AG09319 (cell line): ENCODE measurements at regions not wholly inside any gene's neighbourhood (a gene's known extent, or its start where the extent isn't known, plus 50 kb on each side); places are given as distances from the start of the nearest gene placed in this dataset.

ENCODE experiments used
- DNase-seq: peaks from one replicate; pipeline ENCODE4 v3.0.0-alpha.2; 2010; ENCODE audit warnings: low read depth; ENCODE audit errors: extremely low read depth
- TF ChIP-seq, protein P1 (sequence below): IDR thresholded peaks from 2 replicates; pipeline ENCODE4 v1.5.1; 2011; ENCODE audit warnings: low read depth, mild to moderate bottlenecking, inconsistent platforms, low read length, moderate library complexity

DNA sequence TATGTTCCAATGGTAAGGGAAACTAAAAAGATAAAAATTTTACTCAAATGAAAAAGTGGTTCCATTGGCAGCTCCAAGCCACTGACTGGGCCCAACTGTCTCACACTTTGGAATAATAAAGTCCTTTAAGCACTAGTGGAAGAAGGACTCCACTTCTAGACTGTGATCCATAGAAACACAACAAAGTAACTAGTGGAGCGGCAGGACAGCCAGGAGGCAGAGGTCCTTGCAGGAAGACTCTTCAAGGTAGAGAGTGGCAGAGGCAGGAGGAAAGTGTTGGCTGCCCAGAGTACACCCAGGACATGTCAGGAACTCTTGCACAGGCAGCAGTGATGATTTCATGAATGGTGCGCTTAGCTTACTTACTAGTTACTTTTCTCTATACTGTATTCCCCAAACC, 65.0 kb upstream of the CCN6 start:
- TF ChIP-seq, protein P1, sequence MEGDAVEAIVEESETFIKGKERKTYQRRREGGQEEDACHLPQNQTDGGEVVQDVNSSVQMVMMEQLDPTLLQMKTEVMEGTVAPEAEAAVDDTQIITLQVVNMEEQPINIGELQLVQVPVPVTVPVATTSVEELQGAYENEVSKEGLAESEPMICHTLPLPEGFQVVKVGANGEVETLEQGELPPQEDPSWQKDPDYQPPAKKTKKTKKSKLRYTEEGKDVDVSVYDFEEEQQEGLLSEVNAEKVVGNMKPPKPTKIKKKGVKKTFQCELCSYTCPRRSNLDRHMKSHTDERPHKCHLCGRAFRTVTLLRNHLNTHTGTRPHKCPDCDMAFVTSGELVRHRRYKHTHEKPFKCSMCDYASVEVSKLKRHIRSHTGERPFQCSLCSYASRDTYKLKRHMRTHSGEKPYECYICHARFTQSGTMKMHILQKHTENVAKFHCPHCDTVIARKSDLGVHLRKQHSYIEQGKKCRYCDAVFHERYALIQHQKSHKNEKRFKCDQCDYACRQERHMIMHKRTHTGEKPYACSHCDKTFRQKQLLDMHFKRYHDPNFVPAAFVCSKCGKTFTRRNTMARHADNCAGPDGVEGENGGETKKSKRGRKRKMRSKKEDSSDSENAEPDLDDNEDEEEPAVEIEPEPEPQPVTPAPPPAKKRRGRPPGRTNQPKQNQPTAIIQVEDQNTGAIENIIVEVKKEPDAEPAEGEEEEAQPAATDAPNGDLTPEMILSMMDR: no peak
- DNase-seq: no peak

DNA sequence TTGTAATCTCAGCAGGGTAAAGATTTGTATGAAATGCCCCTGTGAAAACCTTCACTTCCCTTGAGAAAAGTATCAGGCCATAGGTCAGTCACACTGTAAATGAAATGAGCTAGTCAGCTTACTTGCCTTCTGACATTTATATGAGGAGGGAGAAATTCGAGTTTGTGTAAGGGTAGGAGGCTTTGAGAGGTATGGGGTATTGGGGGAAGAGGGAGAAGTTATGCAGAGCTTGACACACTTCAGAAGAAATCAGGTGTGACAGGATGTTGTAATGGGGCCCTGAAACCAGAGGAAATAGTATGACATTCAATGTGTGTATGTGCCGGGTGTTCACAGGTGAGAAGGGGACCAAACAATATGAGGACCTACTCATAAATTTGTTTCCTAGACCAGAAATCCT, 64.2 kb upstream of the CCN6 start:
- DNase-seq: no peak
- TF ChIP-seq, protein P1: no peak

DNA sequence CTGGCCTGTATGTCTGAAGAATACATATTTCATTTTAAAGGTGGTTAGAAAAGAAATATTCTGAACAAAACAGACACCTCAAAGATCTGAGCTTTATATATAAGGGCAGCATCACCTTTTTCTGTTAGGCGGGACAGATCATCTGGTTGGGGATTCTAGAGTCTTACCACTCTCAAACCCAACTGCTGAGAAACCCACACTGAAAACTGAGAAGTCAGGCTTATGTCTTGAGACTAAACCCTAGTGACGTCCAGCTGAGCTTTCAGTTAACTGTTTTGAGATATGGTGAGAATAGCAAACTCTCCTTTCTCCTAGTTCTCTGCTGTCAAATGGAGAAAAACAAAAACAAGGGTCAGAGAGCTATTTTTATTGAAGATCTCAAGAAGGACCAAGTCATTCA, 63.7 kb upstream of the CCN6 start:
- DNase-seq: no peak
- TF ChIP-seq, protein P1: no peak

DNA sequence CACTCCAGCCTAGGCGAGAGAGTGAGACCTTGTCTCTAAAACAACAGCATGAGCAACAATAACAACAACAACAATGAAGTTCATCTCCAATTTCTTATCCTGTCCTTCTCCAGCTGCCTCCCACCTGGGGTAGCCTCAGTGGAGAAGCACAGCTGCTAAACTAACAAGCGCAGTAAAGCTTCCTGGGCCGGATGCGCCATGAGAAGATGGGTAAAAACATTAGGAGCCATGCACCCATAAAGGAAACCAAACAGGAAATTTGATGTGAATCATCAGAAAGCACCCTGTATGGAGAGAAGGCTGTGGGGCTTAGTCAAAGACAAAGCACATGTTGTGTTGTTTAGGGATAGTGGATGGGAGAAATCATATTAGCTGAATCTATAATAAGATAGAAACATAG, 61.1 kb upstream of the CCN6 start:
- DNase-seq: no peak
- TF ChIP-seq, protein P1: no peak

DNA sequence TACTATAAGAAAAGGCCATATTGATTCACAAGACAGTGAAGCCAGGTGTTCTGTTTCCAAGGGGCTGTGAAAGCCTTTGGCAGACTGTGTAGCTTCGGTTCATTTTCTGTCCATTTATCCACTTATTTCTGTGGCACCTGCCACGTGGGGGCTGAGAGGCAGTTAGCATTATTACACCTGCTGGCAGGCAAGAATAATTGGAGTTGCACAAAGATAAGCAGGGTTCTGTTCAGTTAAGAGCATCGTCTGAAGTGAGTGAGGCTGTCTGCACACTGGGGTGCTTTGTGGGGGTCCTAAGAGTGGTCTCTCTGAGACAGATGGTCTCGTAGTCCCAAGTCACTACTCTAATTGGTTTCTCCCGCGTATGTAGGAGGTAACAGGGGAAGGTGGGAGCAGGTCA, 60.6 kb upstream of the CCN6 start:
- TF ChIP-seq, protein P1: no peak
- DNase-seq: no peak

DNA sequence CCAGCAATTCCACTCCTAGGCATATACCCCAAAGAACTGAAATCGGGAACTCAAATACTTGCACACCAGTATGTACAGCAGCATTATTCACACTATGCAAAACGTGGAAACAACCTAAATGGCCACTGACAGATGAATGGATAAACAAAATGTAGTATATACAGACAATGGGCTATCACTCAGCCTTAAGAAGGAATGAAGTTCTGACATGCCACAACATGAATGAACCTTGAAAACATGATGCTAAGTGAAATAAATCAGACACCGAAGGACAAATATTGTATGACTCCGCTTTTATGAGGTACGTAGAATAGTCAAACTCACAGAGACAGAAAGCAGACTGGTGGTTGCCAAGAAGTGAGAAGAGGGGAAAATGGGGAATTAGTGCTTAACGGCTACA, 59.1 kb upstream of the CCN6 start:
- TF ChIP-seq, protein P1: no peak
- DNase-seq: no peak

DNA sequence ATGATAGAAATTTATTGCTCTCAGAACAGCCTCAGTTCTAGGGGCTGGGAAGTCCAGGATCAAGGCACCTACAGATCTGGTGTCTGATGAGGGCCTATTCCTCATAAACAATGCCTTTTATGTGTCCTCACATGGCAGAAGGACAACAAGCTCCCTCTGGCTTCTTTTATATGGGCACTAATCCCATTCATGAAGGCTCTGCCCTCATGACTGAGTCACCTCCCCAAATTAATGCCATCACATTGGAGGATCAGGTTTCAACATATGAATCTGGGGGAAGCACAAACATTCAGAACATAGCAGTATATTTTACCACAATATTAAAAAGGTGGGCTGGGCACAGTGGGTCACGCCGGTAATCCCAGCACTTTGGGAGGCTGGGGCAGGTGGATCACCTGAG, 58.5 kb upstream of the CCN6 start:
- DNase-seq: no peak

More for the DNA sequence above, 58.5 kb upstream of the CCN6 start:
- TF ChIP-seq, protein P1: no peak
